ENCODE measurements at regions not wholly inside any gene's neighbourhood (a gene's known extent, or its start where the extent isn't known, plus 50 kb on each side); places are given as distances from the start of the nearest gene placed in this dataset.

DNA sequence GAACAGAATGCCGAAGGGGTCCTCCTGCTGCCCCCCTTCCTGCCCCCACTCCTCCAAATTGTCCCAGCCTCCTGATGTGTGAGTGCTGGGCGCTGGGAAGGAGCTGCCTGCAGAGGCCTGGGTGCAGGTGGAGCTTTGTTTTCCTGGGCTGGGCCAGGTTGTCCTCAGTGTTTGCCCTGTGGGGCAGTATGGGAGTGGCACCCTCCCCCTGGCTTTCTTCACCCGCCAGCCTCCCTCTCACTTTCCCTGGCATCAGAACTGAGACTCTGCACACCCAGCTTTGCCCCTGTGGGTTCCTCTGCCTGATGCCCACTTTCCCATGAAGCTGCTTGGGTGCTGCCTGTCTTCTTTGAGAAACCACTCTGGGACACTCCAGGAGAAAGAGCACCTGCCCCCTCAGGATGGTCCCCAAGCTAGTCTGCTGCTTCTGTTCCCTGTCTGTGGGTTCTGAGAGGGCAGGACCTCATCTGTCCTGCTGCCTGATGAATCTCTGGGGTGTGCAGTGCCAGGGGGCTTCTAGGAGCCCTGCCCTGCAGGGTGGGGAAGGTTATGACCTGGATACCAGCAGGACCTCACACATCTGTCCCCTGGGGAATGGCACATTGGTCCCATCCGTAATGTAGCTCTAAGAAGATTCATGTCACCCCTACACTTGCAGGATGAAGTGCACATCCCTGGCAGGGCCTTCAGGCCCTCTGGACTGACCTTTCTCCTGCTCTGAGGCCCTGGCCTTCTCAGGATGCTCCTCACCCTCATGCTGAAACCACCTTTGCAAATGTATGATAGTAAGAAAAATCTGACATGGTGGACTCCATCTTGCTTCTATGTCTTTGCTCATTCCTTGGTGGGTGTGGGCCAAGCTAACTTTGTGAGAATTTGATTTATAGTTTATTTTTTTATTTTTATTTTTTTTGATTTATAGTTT is 146.8 kb upstream of the HS6ST1 start:
- no peak for DNase-seq (ENCODE audit: low read depth, low spot score)
- no peak overlapping the region for H3K27ac ChIP-seq

GRCh38 chr2:128466376-128466775 is 147.7 kb upstream of the HS6ST1 start:
- H3K27ac ChIP-seq, result no peak overlapping the region
- no peak for DNase-seq (ENCODE audit: low read depth, low spot score)

DNA sequence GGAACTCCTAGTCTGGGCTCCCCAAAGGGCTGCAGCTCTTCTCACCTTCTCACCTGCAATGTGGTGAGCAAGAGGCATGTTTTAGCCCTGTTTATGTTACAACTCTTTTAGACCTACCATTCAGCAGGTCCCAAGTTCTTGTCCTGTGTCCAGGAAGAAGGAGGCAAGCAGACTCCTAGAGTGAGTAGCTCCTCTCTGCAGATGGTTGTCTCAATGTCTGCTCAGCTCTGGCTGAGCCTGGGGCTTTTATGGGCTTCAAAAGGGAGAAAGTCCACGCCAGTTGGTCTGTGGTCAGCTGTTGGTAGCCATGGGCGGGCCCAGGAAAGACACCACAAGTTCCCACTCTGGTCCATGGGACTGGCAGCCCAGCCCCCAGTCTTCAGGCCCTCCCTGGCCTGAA is 148.1 kb upstream of the HS6ST1 start:
- DNase-seq (ENCODE audit: low read depth, low spot score), result no peak
- no peak overlapping the region for H3K27ac ChIP-seq

DNA sequence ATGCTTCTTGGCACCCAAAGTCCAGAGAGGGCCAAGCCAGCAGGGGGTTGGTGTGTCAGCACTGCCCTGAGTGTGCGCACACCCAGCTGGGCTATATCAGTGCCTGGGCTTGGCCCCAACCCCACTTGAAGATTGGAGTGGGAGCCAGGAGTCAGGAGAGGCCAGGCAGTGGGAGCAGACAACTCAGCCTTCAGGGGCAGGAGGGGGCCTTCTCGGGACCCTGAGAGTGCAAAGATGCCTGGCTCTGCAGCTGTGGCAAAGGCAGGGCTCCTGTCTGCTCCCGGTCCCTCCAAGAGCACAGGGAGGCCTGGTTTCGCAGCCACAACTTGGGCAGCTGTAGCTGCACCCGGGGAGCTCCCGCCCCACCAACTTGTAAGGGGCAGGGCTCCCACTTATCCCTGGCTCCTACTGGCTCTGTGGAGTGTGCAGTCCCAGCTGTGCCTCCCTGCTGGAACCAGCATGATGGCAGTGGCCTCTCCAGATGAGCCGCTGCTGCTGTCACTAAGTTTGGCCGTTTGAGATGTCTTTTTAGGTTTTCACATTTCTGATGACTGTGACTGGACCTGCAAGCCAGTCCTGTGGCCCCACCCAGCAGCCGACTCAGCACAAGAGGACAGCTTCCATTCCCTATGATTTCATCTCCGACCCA is 148.8 kb upstream of the HS6ST1 start:
- DNase-seq (ENCODE audit: low read depth, low spot score), result no peak
- no peak overlapping the region for H3K27ac ChIP-seq

DNA sequence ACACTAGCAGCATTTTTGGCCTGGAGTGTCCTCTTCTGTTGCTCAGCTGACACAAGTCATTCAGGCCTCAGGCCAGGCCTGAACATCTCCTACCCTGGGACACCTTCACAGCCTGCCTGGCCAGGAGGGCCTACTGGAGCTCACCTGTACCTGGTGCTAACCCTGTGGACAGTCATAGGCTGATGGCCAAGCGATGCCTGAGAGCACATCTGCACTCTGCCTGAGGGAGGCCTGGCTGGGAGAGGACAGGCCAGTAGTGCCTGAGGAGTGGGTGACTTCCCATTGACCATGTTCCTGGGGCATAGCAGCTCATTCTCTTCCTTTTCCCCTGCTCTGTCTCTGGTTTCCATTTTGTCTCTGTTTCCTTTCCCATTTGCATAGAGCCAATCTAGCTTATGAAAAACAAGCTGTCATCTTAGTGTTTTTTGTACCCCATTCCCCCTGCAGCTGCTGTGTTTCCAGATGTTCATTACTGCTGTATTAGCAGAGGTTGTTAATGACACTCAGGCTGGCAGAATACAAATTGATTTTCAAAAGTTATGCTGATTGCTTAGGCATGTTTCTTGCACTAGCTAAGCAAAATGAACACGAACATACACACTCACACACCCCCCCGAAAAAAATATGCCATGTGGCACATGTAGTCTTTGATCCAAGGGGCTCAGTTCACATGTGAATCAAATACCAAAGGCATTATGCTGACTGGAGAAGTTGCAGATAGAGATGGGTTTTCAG is 149.7 kb upstream of the HS6ST1 start:
- no peak overlapping the region for H3K27ac ChIP-seq
- no peak for DNase-seq (ENCODE audit: low read depth, low spot score)

- DNase-seq (ENCODE audit: low read depth, low spot score), result no peak
- no peak overlapping the region for H3K27ac ChIP-seq
Measured at GRCh38 chr2:128469203-128469602, 150.5 kb upstream of the HS6ST1 start.

- no peak for DNase-seq (ENCODE audit: low read depth, low spot score)
- no peak overlapping the region for H3K27ac ChIP-seq
Measured at GRCh38 chr2:128469875-128470274, 151.2 kb upstream of the HS6ST1 start.

GRCh38 chr2:128472789-128473174 is 154.1 kb upstream of the HS6ST1 start:
- H3K27ac ChIP-seq, result no peak overlapping the region
- no peak for DNase-seq (ENCODE audit: low read depth, low spot score)

DNA sequence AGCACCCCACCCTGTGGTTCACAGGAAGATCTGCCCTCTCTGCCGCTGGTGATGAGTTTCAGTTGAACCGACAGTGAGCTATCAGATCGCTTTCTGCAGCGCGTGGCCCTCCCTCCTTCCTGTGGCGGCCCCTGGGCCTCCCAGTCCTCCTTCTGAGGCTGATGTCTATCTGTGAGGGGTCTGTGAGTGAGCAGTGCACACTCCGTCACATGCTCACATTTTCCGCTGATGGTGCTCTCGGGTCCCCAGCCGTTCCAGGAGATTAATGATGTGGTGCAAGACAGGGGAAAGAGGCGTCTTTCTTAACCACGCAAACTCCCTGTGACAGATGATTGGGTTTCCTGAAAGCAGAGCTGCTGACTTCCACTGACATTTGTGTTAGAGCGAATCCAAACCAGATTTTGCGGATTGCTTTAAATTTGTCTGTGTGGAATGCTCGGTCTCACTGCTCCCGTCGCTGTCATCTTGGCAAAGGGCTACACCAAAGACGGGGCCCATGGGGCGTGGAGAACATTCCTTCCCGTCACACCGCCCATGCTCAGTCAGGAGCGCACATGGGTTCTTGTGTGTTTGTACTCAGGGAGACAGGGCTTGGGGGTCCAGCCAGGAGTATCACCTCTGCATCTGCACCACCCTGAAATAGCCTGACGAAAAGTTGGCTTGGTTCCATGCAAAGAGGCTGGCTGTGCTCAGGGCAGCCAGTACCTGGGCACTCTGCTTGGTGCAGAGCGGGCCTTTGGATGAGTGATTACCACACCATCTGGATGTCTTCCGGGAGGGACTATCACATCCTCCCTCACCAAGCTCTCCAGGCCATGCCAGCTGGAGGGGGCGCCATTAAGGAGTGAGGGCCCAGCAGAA is 154.7 kb upstream of the HS6ST1 start:
- no peak for DNase-seq (ENCODE audit: low read depth, low spot score)
- H3K27ac ChIP-seq, result no peak overlapping the region

DNA sequence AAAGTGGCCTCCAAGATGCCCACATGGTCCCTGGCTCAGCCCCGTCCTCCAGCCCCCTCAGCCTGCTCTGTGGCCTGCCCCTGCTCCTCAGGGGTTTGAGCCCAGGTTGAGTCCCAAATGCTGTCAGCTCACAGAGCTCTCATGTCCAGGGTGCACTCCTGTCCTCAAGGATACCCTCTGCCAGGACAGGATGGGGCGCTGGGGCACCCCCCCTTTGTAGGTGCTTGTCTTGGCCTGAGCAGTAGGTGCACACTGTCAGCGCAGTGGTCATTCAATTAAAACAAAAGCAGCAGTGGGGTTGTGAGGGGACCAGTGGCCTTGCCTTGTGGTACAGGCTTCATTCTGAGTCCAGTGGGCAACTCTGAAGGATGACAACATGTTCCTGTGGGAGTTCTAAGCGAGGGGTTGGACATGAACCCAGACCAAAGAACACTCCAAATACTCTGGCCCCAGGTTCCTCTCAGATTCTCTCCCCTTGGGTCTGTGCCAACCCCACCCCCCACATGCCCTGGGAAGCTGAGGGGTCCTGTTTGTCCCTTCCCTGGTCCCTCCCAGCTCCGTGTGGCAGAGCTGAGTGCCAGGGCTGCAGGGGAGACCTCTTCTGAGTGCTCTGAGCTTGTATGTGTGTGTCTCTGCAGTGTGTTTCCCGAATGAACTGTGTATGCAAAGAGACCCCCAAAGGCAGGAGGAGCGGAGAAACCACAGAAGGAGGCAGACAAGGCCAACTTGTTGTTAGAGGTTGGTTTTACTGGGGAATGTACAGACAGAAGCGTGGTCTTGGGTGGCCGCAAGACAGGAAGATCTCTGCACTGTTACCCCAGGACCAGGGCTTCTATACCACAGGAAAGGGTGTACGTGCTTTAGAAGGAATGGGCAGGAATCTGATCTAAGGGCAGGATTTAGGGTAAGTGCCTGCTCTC is 155.6 kb upstream of the HS6ST1 start:
- no peak overlapping the region for H3K27ac ChIP-seq
- no peak for DNase-seq (ENCODE audit: low read depth, low spot score)

DNA sequence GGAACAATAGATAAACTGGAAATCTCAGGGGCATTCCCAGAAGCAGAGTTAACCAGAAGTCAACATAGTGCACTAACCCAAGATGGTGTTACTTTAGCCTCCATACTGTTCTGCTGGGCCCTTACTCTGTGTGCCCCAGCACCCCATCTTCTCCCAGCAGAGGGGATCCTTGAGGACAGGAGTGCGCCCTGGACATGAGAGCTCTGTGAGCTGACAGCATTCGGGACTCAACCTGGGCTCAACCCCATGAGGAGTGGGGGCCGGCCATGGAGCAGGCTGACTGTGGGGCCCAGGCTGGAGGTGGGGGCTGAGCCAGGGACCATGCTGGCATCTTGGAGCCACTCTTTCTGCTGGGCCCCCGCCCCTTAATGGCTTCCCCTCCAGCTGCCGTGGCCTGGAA is 156.3 kb upstream of the HS6ST1 start:
- no peak overlapping the region for H3K27ac ChIP-seq
- no peak for DNase-seq (ENCODE audit: low read depth, low spot score)

- H3K27ac ChIP-seq, result no peak overlapping the region
- no peak for DNase-seq (ENCODE audit: low read depth, low spot score)
Measured at GRCh38 chr2:128475427-128476211, 157.0 kb upstream of the HS6ST1 start.

GRCh38 chr2:128477026-128477820 is 158.6 kb upstream of the HS6ST1 start:
- H3K27ac ChIP-seq, result no peak overlapping the region
- no peak for DNase-seq (ENCODE audit: low read depth, low spot score)

DNA sequence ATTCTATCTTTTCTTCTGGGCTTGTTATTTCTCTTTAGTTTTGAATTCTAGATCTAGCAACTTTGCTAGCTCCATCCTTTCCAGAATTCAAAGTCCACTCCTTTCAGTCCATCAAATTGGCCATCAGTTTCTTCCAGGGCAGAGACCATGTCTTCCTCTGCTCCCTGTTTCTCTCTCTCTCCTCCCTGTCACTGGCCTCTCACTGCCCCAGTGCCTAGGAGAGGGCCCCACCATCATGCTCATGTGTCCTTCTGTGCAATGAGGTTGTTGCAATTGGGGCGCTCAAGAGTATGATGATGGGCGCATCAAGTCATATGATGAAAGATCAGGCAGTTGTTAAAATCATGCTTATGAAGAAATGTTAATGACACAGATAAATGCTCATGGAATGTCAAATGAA is 159.2 kb upstream of the HS6ST1 start:
- no peak overlapping the region for H3K27ac ChIP-seq
- no peak for DNase-seq (ENCODE audit: low read depth, low spot score)

GRCh38 chr2:128485761-128486639 is 167.3 kb upstream of the HS6ST1 start:
- no peak for DNase-seq (ENCODE audit: low read depth, low spot score)
- H3K27ac ChIP-seq, result no peak overlapping the region

DNA sequence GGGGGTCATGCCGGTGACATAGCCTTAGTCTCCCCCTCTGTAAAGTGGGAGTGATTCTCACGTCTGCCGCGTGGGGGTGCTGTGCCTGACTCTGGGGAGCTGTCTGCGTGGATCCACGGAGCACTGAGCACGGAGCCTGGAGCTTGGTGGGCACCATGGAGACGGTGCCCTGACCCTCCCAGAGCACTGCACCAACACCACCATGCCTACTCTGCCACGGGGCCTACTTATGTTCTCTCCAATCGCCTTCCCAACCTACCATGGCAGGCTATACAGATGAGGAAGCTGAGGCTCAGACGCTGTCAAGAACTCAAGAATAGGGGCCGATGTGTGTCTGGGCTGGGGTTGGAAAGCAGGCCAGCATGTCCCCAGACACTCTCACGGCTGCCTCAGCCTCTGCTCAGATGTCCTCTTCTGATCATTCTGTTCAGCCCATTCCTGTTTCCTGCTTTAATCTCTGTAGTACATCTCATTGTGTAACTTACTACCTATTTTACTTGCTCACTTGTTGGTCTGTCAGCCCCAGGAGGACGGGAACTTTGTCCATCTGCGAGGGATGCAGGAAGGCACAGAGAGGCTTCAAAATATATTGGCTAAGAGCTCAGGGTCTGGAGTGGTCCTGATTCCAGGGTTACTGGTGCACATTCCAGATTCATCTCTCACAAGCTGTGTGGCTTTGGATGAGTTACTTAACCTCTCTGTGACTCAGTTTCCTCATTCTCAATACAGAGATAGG is 168.1 kb upstream of the HS6ST1 start:
- no peak overlapping the region for H3K27ac ChIP-seq
- no peak for DNase-seq (ENCODE audit: low read depth, low spot score)

Data from epithelial cell of prostate (primary cell).